HFFc6 (cell line): ENCODE measurements at regions not wholly inside any gene's neighbourhood (a gene's known extent, or its start where the extent isn't known, plus 50 kb on each side); places are given as distances from the start of the nearest gene placed in this dataset.

ENCODE experiments used
- DNase-seq: peaks from one replicate; pipeline ENCODE4 v3.0.0-alpha.2; 2018
- H3K27ac Mint-ChIP-seq: 2 replicates; pipeline ENCODE4 v1.8.0; 2020; ENCODE audit warnings: mild to moderate bottlenecking, mixed read lengths
- H3K27me3 Mint-ChIP-seq: 2 replicates; pipeline ENCODE4 v1.8.0; 2021; ENCODE audit warnings: mild to moderate bottlenecking, moderate library complexity, mixed read lengths; ENCODE audit not compliant: insufficient read depth
- H3K36me3 Mint-ChIP-seq: 2 replicates; pipeline ENCODE4 v1.8.0; 2021; ENCODE audit warnings: low read depth, mixed read lengths
- H3K4me1 Mint-ChIP-seq: 2 replicates; pipeline ENCODE4 v1.8.0; 2020; ENCODE audit warnings: low read depth, mixed read lengths
- H3K4me3 Mint-ChIP-seq: 2 replicates; pipeline ENCODE4 v1.8.0; 2020; ENCODE audit warnings: mild to moderate bottlenecking, moderate library complexity, mixed read lengths
- H3K9me3 Mint-ChIP-seq: 2 replicates; pipeline ENCODE4 v1.8.0; 2020; ENCODE audit warnings: mild to moderate bottlenecking, mixed read lengths
- CTCF ChIP-seq: fragments of 200-600 bp; sonication (generic); IDR thresholded peaks from 2 replicates; pipeline ENCODE4 v1.5.0; 2021; ENCODE audit warnings: antibody characterized with exemption, mild to moderate bottlenecking

GRCh38 chr4:36904823-36905222 is 339.7 kb upstream of the NWD2 start:
- Mint-ChIP-seq H3K27me3 (no peaks in the 10 kb centered on the region; the same call in 1 of the 2 replicates), H3K27ac (no peak overlapping the region), H3K9me3 (peaks cover 40% of the 10 kb centered on the region), H3K4me1 (no peaks in the 10 kb centered on the region), H3K4me3 (no peak overlapping the region), H3K36me3 (peaks cover 10% of the 10 kb centered on the region)
- DNase-seq: no peak
- no peak for TF ChIP-seq CTCF

- Mint-ChIP-seq H3K4me1 (no peaks in the 10 kb centered on the region), H3K4me3 (no peak overlapping the region), H3K9me3 (peaks cover 38% of the 10 kb centered on the region), H3K27ac (no peak overlapping the region), H3K36me3 (0 out of 2 replicates have a peak, but pooled peaks cover 6% of the 10 kb centered on the region), H3K27me3 (no peaks in the 10 kb centered on the region)
- TF ChIP-seq CTCF: no peak
- no peak for DNase-seq
These were observed 330.4 kb upstream of the NWD2 start for GRCh38 chr4:36914106-36914505.

DNA sequence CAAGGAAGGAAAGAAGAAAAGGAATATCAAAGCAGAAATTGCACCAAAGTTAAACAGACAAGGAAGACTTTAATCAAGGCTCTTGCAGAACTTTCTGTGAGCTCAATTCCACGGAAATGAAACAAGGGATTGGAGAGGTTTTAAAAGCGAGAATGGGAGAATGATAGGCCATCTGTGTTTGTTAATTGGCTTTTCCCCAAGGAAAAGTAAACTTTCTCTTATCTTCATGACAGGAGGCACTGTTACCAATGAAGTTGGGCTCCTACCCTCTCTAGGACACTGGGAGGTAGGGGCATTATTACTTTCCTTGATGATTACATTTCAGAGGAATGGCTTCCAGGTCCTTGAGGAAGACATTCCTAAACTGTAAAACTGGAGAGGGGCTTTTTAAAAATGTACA is 328.8 kb upstream of the NWD2 start:
- 0 out of 2 replicates have a peak, but pooled peaks cover 6% of the 10 kb centered on the region for H3K36me3 Mint-ChIP-seq
- TF ChIP-seq CTCF: no peak
- H3K27ac Mint-ChIP-seq: no peak overlapping the region
- peaks cover 41% of the 10 kb centered on the region for H3K9me3 Mint-ChIP-seq
- no peaks in the 10 kb centered on the region for H3K27me3 Mint-ChIP-seq
- no peaks in the 10 kb centered on the region for H3K4me1 Mint-ChIP-seq
- H3K4me3 Mint-ChIP-seq: no peak overlapping the region
- no peak for DNase-seq

GRCh38 chr4:36917413-36917812 is 327.1 kb upstream of the NWD2 start:
- no peak overlapping the region for H3K27ac Mint-ChIP-seq
- no peak for DNase-seq
- H3K27me3 Mint-ChIP-seq: no peaks in the 10 kb centered on the region
- H3K36me3 Mint-ChIP-seq: 0 out of 2 replicates have a peak, but pooled peaks cover 6% of the 10 kb centered on the region
- H3K9me3 Mint-ChIP-seq: peaks cover 48% of the 10 kb centered on the region
- no peak for TF ChIP-seq CTCF
- no peaks in the 10 kb centered on the region for H3K4me1 Mint-ChIP-seq
- H3K4me3 Mint-ChIP-seq: no peak overlapping the region

GRCh38 chr4:36919721-36920120 is 324.8 kb upstream of the NWD2 start:
- Mint-ChIP-seq H3K4me1 (no peaks in the 10 kb centered on the region), H3K27ac (no peak overlapping the region), H3K27me3 (no peaks in the 10 kb centered on the region), H3K36me3 (0 out of 2 replicates have a peak, but pooled peaks cover 6% of the 10 kb centered on the region), H3K4me3 (no peak overlapping the region), H3K9me3 (peaks cover 46% of the 10 kb centered on the region)
- DNase-seq: no peak
- TF ChIP-seq CTCF: no peak
